ENCODE measurements at regions not wholly inside any gene's neighbourhood (a gene's known extent, or its start where the extent isn't known, plus 50 kb on each side); places are given as distances from the start of the nearest gene placed in this dataset.

- Histone ChIP-seq H3K36me3 (ENCODE audit: insufficient read depth, low read length) (no peaks in the 10 kb centered on the region), H3K27ac (no peak overlapping the region), H3K4me3 (no peak overlapping the region), H3K9ac (ENCODE audit: insufficient read length) (no peak overlapping the region), H3K9me3 (ENCODE audit: low read depth, low read length) (no peaks in the 10 kb centered on the region)
- no peak for DNase-seq (ENCODE audit: low read depth, low spot score)
- TF ChIP-seq FOXP2 (optimal IDR thresholded peaks at IDR 0.05; ENCODE audit: control extremely low read depth, extremely low read length, insufficient read depth): no peak
- TF ChIP-seq EZH2 (IDR thresholded peaks at IDR 0.05): no peak
- TF ChIP-seq POLR2AphosphoS5 (IDR thresholded peaks at IDR 0.05; ENCODE audit: borderline replicate concordance, low read depth, low read length): no peak
Observed at GRCh38 chr6:164570801-164571200, 738.6 kb downstream of the C6orf118 start.

DNA sequence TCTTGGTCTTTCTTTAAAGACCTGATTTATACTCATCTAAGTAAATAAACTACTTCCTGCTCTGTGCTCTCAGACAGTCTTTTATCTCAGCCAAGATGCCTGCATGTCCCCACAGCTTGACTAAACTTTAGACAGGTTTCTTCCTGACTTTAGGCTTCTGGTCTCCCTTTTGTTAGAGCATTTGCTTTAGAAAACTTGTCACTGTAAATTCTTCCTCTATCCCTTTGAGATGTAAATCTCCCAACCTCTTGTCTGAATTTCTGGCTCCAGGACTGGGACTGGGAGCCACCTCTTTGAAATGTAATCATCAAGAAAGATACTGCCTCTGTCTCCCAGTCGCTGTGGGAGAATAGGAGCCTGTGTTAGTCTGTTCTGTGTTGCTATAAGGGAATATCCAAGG, 739.9 kb downstream of the C6orf118 start:
- no peak overlapping the region for H3K4me3 ChIP-seq
- H3K27ac ChIP-seq: no peak overlapping the region
- DNase-seq (ENCODE audit: low read depth, low spot score): no peak
- TF ChIP-seq EZH2 (IDR thresholded peaks at IDR 0.05) (no peak), FOXP2 (optimal IDR thresholded peaks at IDR 0.05; ENCODE audit: control extremely low read depth, extremely low read length, insufficient read depth) (no peak), POLR2AphosphoS5 (IDR thresholded peaks at IDR 0.05; ENCODE audit: borderline replicate concordance, low read depth, low read length) (no peak)
- H3K36me3 ChIP-seq (ENCODE audit: insufficient read depth, low read length): no peaks in the 10 kb centered on the region
- H3K9me3 ChIP-seq (ENCODE audit: low read depth, low read length): no peaks in the 10 kb centered on the region
- no peak overlapping the region for H3K9ac ChIP-seq (ENCODE audit: insufficient read length)

GRCh38 chr6:164563924-164564323, 745.5 kb downstream of the C6orf118 start:
- H3K4me3 ChIP-seq: no peak overlapping the region
- TF ChIP-seq FOXP2 (optimal IDR thresholded peaks at IDR 0.05; ENCODE audit: control extremely low read depth, extremely low read length, insufficient read depth): no peak
- TF ChIP-seq POLR2AphosphoS5 (IDR thresholded peaks at IDR 0.05; ENCODE audit: borderline replicate concordance, low read depth, low read length): no peak
- TF ChIP-seq EZH2 (IDR thresholded peaks at IDR 0.05): no peak
- no peak overlapping the region for H3K9ac ChIP-seq (ENCODE audit: insufficient read length)
- no peak for DNase-seq (ENCODE audit: low read depth, low spot score)
- no peaks in the 10 kb centered on the region for H3K36me3 ChIP-seq (ENCODE audit: insufficient read depth, low read length)
- no peaks in the 10 kb centered on the region for H3K9me3 ChIP-seq (ENCODE audit: low read depth, low read length)
- H3K27ac ChIP-seq: no peak overlapping the region

DNA sequence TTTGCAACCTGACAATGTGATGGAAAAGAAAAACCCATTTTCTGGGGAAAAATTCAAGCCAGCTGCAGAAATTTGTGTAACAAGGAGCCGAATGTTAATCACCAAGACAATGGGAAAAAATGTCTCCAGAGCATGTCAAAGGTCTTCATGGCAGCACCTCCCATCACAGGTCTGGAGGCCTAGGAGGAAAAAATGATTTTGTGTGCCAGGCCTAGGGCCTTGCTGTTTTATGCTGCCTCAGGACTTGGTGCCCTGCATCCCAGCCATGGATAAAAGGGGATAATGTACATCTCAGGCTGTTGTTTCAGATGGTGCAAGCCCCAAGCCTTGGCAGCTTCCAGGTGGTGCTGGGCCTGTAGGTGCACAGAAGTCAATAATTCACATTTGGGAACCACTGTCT, 747.7 kb downstream of the C6orf118 start:
- Histone ChIP-seq H3K9ac (ENCODE audit: insufficient read length) (no peak overlapping the region), H3K9me3 (ENCODE audit: low read depth, low read length) (no peaks in the 10 kb centered on the region), H3K36me3 (ENCODE audit: insufficient read depth, low read length) (no peaks in the 10 kb centered on the region), H3K4me3 (no peak overlapping the region), H3K27ac (no peak overlapping the region)
- no peak for DNase-seq (ENCODE audit: low read depth, low spot score)
- TF ChIP-seq POLR2AphosphoS5 (IDR thresholded peaks at IDR 0.05; ENCODE audit: borderline replicate concordance, low read depth, low read length) (no peak), FOXP2 (optimal IDR thresholded peaks at IDR 0.05; ENCODE audit: control extremely low read depth, extremely low read length, insufficient read depth) (no peak), EZH2 (IDR thresholded peaks at IDR 0.05) (no peak)

- DNase-seq (ENCODE audit: low read depth, low spot score): no peak
- H3K36me3 ChIP-seq (ENCODE audit: insufficient read depth, low read length): no peaks in the 10 kb centered on the region
- no peak overlapping the region for H3K4me3 ChIP-seq
- H3K9me3 ChIP-seq (ENCODE audit: low read depth, low read length): no peaks in the 10 kb centered on the region
- TF ChIP-seq FOXP2 (optimal IDR thresholded peaks at IDR 0.05; ENCODE audit: control extremely low read depth, extremely low read length, insufficient read depth) (no peak), POLR2AphosphoS5 (IDR thresholded peaks at IDR 0.05; ENCODE audit: borderline replicate concordance, low read depth, low read length) (no peak), EZH2 (IDR thresholded peaks at IDR 0.05) (no peak)
- H3K9ac ChIP-seq (ENCODE audit: insufficient read length): no peak overlapping the region
- H3K27ac ChIP-seq: no peak overlapping the region
Observed at GRCh38 chr6:164554700-164555476, 754.5 kb downstream of the C6orf118 start.

DNA sequence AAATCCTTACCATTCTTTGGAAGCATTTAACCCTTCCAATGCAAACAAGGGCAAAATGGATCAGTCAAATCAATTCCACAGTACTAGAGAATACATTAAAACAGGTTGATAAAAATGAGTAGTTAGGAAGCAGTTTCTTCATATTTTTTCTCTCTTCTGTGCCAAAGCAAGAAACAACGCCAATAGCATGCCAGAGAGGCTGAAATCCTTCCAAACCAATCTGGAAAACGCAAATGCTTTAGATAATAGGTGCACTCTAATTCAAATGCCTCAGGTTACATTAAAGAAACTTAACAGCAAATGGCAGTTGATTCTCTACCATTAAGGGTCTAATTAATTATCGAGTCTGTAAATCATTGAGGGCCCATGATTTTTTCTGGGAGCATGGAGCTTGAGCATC, 755.2 kb downstream of the C6orf118 start:
- H3K36me3 ChIP-seq (ENCODE audit: insufficient read depth, low read length): no peaks in the 10 kb centered on the region
- no peak overlapping the region for H3K4me3 ChIP-seq
- no peak for DNase-seq (ENCODE audit: low read depth, low spot score)
- no peaks in the 10 kb centered on the region for H3K9me3 ChIP-seq (ENCODE audit: low read depth, low read length)
- H3K9ac ChIP-seq (ENCODE audit: insufficient read length): no peak overlapping the region
- TF ChIP-seq FOXP2 (optimal IDR thresholded peaks at IDR 0.05; ENCODE audit: control extremely low read depth, extremely low read length, insufficient read depth) (no peak), POLR2AphosphoS5 (IDR thresholded peaks at IDR 0.05; ENCODE audit: borderline replicate concordance, low read depth, low read length) (no peak), EZH2 (IDR thresholded peaks at IDR 0.05) (no peak)
- no peak overlapping the region for H3K27ac ChIP-seq

- DNase-seq (ENCODE audit: low read depth, low spot score): no peak
Observed at GRCh38 chr6:164551706-164552105, 757.7 kb downstream of the C6orf118 start.

GRCh38 chr6:164547076-164547475, 762.3 kb downstream of the C6orf118 start:
- H3K27ac ChIP-seq: no peak overlapping the region
- DNase-seq (ENCODE audit: low read depth, low spot score): no peak
- H3K36me3 ChIP-seq (ENCODE audit: insufficient read depth, low read length): no peaks in the 10 kb centered on the region
- TF ChIP-seq FOXP2 (optimal IDR thresholded peaks at IDR 0.05; ENCODE audit: control extremely low read depth, extremely low read length, insufficient read depth) (no peak), POLR2AphosphoS5 (IDR thresholded peaks at IDR 0.05; ENCODE audit: borderline replicate concordance, low read depth, low read length) (no peak), EZH2 (IDR thresholded peaks at IDR 0.05) (no peak)
- H3K4me3 ChIP-seq: no peak overlapping the region
- no peak overlapping the region for H3K9ac ChIP-seq (ENCODE audit: insufficient read length)
- H3K9me3 ChIP-seq (ENCODE audit: low read depth, low read length): no peaks in the 10 kb centered on the region

More at GRCh38 chr6:164551706-164552105, 757.7 kb downstream of the C6orf118 start:
- TF ChIP-seq FOXP2 (optimal IDR thresholded peaks at IDR 0.05; ENCODE audit: control extremely low read depth, extremely low read length, insufficient read depth) (no peak), EZH2 (IDR thresholded peaks at IDR 0.05) (no peak)
- no peaks in the 10 kb centered on the region for H3K9me3 ChIP-seq (ENCODE audit: low read depth, low read length)
- H3K9ac ChIP-seq (ENCODE audit: insufficient read length): no peak overlapping the region
- no peak overlapping the region for H3K4me3 ChIP-seq
- no peak overlapping the region for H3K27ac ChIP-seq
- no peaks in the 10 kb centered on the region for H3K36me3 ChIP-seq (ENCODE audit: insufficient read depth, low read length)

- Histone ChIP-seq H3K9ac (ENCODE audit: insufficient read length) (no peak overlapping the region), H3K27ac (no peak overlapping the region), H3K4me3 (no peak overlapping the region), H3K9me3 (ENCODE audit: low read depth, low read length) (no peaks in the 10 kb centered on the region), H3K36me3 (ENCODE audit: insufficient read depth, low read length) (no peaks in the 10 kb centered on the region)
- TF ChIP-seq POLR2AphosphoS5 (IDR thresholded peaks at IDR 0.05; ENCODE audit: borderline replicate concordance, low read depth, low read length) (no peak), EZH2 (IDR thresholded peaks at IDR 0.05) (no peak), FOXP2 (optimal IDR thresholded peaks at IDR 0.05; ENCODE audit: control extremely low read depth, extremely low read length, insufficient read depth) (no peak)
- DNase-seq (ENCODE audit: low read depth, low spot score): no peak
Observed at GRCh38 chr6:164546263-164546662, 763.1 kb downstream of the C6orf118 start.
